HEK293 (cell line): ENCODE measurements at regions not wholly inside any gene's neighbourhood (a gene's known extent, or its start where the extent isn't known, plus 50 kb on each side); places are given as distances from the start of the nearest gene placed in this dataset.

Source experiments
- HOXD13 ChIP-seq: sonication (generic); formaldehyde crosslinking; IDR thresholded peaks from 2 replicates; pipeline ENCODE4 v1.8.0; 2022; ENCODE audit warnings: missing genetic modification reagents, borderline replicate concordance
- TCF7L2 ChIP-seq: IDR thresholded peaks from 2 replicates; pipeline ENCODE4 v1.6.1; 2011; ENCODE audit warnings: low read depth, mild to moderate bottlenecking, inconsistent platforms, low read length, moderate library complexity, borderline replicate concordance
- YY1 ChIP-seq: fragments of 450-650 bp; formaldehyde crosslinking; IDR thresholded peaks from 2 replicates; pipeline ENCODE4 v1.5.1; 2018; ENCODE audit warnings: missing biosample characterization, missing genetic modification characterization
- ZNF423 ChIP-seq: fragments of 450-650 bp; formaldehyde crosslinking; IDR thresholded peaks from 2 replicates; pipeline ENCODE4 v1.5.1; 2016; ENCODE audit warnings: missing biosample characterization, missing genetic modification characterization
- ZNF48 ChIP-seq: fragments of 450-650 bp; formaldehyde crosslinking; IDR thresholded peaks from 2 replicates; pipeline ENCODE4 v1.5.1; 2016; ENCODE audit warnings: missing biosample characterization, missing genetic modification characterization
- ZNF639 ChIP-seq: fragments of 450-650 bp; formaldehyde crosslinking; IDR thresholded peaks from 2 replicates; pipeline ENCODE4 v1.5.1; 2016; ENCODE audit warnings: missing biosample characterization, missing genetic modification characterization
- ZNF768 ChIP-seq: fragments of 450-650 bp; formaldehyde crosslinking; IDR thresholded peaks from 2 replicates; pipeline ENCODE4 v1.5.1; 2018; ENCODE audit warnings: missing biosample characterization, mild to moderate bottlenecking, missing genetic modification characterization
- TF ChIP-seq, protein P1 (sequence below): fragments of 450-650 bp; formaldehyde crosslinking; IDR thresholded peaks from 2 replicates; pipeline ENCODE4 v1.5.1; 2016; ENCODE audit warnings: missing biosample characterization, missing genetic modification characterization
- TF ChIP-seq, protein P2 (sequence below): fragments of 450-650 bp; formaldehyde crosslinking; conservative IDR thresholded peaks from 2 replicates; pipeline ENCODE4 v1.5.1; 2016; ENCODE audit warnings: low read depth, missing biosample characterization, missing genetic modification characterization
- TF ChIP-seq, protein P3 (sequence below): fragments of 450-650 bp; IDR thresholded peaks from 2 replicates; pipeline ENCODE4 v1.5.1; 2018; ENCODE audit warnings: missing biosample characterization, missing genetic modification characterization
- TF ChIP-seq, protein P4 (sequence below): fragments of 450-650 bp; formaldehyde crosslinking; IDR thresholded peaks from 2 replicates; pipeline ENCODE4 v1.5.1; 2017; ENCODE audit warnings: missing biosample characterization, missing genetic modification characterization

DNA sequence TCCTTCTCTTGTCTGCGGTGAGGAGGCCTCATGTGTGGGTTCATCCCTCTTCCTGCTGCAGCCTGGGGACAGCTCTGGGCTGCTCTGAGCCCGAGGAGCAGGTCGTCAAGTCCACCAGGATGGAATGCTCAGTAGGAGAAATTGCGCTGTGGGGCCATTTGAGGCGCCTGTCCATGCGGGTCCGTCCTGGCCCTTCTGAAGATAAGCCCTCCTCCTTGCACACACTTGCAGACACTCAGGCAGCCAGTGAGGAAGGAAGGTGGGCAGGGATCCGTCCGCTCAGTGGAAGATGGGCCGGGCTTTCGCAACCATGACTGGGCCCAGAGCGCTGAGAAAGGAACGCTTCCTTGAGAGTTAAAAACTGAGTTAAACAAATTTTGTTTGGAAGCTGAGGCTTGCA, 356.8 kb downstream of the GLRX3 start:
- TF ChIP-seq ZNF768 (no peak), ZNF48 (tag by site-specific recombination) (no peak), ZNF423 (tag by site-specific recombination) (no peak), HOXD13 (no peak), TCF7L2 (no peak), YY1 (tag by site-specific recombination) (no peak), ZNF639 (tag by site-specific recombination) (no peak)
- TF ChIP-seq, protein P1, sequence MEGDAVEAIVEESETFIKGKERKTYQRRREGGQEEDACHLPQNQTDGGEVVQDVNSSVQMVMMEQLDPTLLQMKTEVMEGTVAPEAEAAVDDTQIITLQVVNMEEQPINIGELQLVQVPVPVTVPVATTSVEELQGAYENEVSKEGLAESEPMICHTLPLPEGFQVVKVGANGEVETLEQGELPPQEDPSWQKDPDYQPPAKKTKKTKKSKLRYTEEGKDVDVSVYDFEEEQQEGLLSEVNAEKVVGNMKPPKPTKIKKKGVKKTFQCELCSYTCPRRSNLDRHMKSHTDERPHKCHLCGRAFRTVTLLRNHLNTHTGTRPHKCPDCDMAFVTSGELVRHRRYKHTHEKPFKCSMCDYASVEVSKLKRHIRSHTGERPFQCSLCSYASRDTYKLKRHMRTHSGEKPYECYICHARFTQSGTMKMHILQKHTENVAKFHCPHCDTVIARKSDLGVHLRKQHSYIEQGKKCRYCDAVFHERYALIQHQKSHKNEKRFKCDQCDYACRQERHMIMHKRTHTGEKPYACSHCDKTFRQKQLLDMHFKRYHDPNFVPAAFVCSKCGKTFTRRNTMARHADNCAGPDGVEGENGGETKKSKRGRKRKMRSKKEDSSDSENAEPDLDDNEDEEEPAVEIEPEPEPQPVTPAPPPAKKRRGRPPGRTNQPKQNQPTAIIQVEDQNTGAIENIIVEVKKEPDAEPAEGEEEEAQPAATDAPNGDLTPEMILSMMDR (tag by site-specific recombination), result no peak
- TF ChIP-seq, protein P2, sequence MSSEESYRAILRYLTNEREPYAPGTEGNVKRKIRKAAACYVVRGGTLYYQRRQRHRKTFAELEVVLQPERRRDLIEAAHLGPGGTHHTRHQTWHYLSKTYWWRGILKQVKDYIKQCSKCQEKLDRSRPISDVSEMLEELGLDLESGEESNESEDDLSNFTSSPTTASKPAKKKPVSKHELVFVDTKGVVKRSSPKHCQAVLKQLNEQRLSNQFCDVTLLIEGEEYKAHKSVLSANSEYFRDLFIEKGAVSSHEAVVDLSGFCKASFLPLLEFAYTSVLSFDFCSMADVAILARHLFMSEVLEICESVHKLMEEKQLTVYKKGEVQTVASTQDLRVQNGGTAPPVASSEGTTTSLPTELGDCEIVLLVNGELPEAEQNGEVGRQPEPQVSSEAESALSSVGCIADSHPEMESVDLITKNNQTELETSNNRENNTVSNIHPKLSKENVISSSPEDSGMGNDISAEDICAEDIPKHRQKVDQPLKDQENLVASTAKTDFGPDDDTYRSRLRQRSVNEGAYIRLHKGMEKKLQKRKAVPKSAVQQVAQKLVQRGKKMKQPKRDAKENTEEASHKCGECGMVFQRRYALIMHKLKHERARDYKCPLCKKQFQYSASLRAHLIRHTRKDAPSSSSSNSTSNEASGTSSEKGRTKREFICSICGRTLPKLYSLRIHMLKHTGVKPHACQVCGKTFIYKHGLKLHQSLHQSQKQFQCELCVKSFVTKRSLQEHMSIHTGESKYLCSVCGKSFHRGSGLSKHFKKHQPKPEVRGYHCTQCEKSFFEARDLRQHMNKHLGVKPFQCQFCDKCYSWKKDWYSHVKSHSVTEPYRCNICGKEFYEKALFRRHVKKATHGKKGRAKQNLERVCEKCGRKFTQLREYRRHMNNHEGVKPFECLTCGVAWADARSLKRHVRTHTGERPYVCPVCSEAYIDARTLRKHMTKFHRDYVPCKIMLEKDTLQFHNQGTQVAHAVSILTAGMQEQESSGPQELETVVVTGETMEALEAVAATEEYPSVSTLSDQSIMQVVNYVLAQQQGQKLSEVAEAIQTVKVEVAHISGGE, result no peak
- TF ChIP-seq, protein P3, sequence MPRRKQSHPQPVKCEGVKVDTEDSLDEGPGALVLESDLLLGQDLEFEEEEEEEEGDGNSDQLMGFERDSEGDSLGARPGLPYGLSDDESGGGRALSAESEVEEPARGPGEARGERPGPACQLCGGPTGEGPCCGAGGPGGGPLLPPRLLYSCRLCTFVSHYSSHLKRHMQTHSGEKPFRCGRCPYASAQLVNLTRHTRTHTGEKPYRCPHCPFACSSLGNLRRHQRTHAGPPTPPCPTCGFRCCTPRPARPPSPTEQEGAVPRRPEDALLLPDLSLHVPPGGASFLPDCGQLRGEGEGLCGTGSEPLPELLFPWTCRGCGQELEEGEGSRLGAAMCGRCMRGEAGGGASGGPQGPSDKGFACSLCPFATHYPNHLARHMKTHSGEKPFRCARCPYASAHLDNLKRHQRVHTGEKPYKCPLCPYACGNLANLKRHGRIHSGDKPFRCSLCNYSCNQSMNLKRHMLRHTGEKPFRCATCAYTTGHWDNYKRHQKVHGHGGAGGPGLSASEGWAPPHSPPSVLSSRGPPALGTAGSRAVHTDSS (tag by site-specific recombination), result no peak
- TF ChIP-seq, protein P4, sequence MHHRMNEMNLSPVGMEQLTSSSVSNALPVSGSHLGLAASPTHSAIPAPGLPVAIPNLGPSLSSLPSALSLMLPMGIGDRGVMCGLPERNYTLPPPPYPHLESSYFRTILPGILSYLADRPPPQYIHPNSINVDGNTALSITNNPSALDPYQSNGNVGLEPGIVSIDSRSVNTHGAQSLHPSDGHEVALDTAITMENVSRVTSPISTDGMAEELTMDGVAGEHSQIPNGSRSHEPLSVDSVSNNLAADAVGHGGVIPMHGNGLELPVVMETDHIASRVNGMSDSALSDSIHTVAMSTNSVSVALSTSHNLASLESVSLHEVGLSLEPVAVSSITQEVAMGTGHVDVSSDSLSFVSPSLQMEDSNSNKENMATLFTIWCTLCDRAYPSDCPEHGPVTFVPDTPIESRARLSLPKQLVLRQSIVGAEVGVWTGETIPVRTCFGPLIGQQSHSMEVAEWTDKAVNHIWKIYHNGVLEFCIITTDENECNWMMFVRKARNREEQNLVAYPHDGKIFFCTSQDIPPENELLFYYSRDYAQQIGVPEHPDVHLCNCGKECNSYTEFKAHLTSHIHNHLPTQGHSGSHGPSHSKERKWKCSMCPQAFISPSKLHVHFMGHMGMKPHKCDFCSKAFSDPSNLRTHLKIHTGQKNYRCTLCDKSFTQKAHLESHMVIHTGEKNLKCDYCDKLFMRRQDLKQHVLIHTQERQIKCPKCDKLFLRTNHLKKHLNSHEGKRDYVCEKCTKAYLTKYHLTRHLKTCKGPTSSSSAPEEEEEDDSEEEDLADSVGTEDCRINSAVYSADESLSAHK (tag by site-specific recombination), result no peak
